GM19463 (cell line): ENCODE measurements at regions not wholly inside any gene's neighbourhood (a gene's known extent, or its start where the extent isn't known, plus 50 kb on each side); places are given as distances from the start of the nearest gene placed in this dataset.
"Not testable (repeated sequence)": the region's sequence is repeated elsewhere in the genome, so short reads cannot be mapped to it uniquely, and the experiment has no call there.

Experiments used
- ATAC-seq: cut with Tn5 transposase; IDR thresholded peaks from one replicate; pipeline ENCODE4 v1.9.1; 2021; ENCODE audit warnings: mild to moderate bottlenecking, moderate library complexity; ENCODE audit not compliant: unreplicated experiment

DNA sequence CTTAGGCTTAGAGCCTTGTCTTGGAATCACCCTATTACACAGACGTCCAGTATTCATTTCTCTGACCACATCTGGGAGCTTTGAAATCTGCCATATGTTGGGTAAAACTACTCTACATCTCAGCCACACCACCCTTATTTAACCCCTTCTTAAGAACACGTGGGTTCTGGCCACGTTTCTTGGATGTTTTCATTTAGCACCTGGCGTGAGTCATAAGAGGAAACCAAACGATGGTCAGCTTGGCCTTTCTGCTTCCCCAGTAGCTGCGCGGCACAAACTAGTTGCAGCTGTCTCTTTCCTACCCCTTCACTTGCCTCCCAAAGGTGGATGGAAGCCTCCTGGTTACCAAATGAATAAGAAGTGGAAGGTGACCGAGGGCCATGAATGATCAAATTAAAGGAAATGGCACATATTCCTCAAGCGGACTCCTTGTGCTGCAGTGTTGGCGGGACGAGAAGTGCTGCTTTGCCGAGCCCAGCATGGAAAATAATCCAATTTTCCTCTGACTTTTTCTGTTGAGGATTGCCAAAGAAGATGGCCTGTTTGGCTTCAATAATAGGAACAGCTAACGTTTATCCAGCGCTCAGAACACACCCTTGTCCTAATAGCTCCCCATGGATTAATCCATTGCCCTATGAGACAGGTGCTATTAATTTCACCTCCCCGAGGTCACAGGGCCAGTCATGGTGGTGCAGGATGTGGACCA, 154.1 kb downstream of the ZNF664 start:
- ATAC-seq = no peak

DNA sequence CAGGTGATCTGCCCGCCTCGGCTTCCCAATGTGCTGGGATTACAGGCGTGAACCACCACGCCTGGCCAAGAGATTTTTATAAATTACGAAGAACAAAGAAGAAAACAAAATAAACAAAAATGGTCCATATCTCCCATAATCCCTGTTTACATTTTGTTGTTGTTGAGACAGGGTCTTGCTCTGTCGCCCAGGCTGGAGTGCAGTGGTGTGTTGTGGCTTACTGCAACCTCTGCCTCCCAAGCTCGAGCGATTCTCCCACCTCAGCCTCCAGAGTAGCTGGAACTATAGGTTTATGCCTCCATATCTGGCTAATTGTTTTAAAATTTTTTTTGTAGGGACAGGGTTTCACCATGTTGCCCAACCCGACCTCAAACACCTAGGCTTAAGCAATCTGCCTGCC, 156.1 kb downstream of the ZNF664 start:
- no peak for ATAC-seq

DNA sequence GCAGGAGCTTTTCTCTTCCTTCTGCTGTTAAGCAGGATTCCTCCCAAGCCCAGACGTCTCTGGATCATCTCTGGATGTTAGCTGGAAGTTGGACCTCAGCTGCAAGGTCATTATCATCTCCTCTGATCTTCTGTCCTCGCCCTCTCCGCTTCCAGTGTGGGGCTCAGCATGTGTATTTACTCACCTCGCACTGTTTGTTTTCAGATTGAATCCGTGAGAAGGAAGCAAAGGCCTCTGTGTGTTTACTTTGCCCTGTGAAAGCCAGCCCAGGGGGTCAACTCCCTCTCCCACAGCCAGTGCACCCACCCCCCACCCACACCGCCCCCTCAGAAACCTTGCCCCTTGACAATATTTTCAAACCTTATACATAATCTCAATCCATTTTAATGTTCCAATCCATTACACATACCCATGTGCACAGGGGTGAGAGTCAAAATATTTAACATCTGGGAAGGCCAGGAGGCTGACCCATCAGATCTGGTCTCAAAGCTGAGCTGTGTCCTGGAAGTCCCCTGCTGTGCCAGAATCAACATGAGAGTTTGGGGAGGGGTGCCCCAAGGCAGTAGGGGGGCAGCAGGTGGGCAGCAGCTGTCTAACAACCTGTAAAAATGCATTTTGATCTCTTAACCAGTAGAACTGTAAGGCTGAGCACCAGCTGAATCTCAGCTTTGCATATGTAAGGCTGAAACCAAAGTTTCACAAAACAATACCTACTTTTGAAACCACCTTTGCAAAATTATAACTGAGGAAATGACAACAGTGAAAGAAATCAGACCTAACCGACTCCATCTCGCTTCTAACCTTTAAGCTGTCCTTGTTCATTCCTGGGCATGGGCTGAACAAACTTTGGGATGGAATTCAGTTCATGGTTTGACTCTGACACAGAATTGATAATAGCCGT, 157.9 kb downstream of the ZNF664 start:
- ATAC-seq = peak; percentile 68

DNA sequence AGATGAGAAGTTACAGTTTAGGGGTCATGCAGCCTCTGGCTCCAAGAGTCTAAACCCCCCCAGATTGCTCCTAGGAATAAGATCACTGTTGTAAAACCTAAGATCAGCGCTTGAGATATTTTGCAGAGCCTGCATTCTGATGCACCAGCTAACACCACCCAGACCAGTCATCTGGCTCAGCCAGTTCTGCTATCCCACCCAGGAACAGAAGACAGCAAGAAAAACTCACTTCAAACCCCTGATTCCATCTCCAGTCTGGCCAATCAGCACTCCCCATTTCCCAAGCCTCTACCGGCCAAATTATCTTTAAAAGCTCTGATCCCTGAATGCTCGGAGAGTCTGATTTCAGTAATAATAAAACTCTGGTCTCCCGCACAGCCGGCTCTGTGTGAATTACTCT, 158.6 kb downstream of the ZNF664 start:
- ATAC-seq = no peak

DNA sequence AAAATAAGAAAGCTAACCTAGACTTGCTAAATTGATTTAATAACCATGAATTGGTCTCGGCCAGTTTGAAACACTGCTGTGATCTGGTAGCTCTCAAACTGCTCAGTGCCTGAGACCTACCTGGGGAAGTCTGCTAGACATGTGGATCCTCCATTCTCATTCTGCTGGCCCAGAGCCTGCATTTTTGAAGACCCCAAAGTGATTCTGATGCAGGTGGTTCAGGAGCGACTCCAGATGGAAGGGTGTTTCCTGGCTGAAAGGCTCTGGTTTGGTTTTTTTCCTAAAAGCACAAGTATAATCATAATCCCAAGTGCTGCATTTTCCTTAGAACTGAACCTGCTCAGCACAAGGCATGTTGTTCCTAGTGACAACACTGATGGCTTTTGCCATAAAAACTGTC, 159.5 kb downstream of the ZNF664 start:
- ATAC-seq = no peak

DNA sequence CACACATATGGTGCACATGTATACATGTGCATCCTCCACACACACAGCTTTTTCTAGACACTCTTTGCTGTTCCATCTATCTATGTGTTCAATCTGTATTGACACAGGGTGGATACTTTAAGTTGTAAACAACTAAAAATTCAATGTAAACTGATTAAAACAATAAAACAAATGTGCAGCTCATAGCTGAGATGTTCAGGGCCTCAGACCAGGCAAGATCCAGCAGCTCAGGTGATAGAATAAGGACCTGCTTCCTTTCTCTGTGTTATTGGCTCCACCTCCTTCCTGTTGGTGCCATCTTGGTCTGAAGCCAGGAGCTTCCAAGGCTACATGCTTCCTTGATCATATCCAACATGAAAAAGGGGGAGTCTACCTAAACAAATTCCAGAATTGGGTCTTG, 158.1 kb upstream of the RFLNA start:
- no peak for ATAC-seq

DNA sequence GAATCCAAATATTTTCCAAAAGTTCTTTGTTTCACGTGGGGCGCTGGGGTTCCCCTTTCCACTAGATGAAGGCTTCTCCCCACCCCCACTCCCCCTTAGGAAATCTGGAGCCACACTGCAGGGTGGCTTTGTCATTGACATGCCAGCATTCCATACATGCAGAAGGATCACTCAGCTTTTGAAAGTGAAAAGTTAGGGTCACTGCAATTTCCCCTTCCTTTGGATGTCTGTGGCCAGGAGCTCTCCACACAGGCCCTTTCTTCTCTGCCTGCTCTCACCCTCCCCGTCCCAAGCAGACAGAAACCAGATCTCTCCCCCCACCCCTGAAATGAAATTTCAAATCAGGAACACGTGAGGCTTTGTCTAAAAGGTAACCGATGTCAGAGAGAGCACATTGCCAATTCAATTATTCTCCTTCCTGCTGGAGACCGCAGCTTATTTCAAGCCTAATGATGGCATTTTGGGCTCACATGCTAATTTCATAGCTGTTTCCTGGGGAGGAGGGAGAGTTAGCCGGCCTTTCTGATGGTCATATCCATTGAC, 153.9 kb upstream of the RFLNA start:
- no peak for ATAC-seq

DNA sequence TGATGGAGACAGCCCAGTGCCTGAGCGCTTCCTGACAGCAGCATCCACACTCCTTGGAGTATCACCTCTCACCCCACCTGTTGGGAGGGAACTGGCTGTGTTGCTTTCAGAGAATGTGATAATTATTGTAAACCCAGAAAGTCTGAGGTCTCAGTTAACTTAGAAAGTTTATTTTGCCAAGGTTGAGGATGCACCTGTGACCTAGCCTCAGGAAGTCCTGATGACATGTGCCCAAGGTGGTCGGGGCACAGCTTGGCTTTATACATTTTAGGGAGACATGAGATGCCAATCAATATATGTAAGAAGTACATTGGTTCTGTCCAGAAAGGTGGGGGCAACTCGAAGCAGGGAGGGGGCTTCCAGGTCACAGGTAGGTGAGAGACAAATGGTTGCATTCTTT, 153.3 kb upstream of the RFLNA start:
- ATAC-seq = not testable (repeated sequence)

DNA sequence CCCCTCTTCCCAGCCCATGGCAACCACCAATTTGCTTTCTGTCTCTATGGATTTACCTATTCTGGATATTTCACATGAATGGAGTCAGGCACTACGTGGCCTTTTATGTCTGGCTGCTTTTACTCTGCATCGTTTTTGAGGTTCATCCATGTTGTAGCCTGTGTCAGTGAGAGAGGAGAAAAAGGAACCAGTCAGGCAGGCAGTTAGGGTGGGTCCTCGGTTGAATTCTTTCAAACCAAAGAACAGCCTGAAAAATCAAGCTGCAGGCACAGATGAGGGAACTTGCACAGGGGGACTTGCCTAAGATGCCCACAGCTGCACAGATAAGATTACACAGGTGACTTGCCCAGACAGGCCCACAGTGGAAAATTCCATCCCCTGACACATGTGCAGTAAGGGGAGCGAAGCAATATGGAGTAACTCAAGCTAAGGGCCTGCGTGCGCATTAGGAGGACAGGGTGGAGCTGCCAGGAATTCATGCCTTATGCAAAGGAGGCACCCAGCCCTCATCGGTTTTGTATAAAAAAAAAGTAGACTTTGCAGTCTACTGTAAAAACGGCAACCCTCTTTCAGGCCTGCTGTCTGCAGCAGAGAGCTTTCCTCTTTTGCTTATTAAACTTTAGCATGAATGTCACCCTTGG, 152.4 kb upstream of the RFLNA start:
- ATAC-seq = no peak

DNA sequence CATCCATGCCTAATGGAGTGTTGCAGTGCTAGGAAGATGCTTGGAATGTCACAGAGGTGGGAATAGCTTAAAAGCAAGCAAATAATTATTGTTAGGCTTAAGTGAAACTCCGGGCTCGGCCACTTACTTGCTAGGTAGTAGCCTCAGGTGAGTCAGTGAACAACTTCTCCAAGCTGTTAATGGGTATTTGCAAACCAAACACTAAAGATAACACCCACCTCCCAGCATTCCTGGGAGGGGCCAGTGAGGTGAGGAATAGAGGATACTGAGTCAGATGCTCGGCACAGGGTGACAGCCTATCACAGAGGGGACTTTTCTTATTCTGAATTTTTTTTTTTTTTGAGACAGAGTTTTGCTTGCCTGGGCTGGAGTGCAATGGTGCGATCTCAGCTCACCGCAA, 151.2 kb upstream of the RFLNA start:
- no peak for ATAC-seq

DNA sequence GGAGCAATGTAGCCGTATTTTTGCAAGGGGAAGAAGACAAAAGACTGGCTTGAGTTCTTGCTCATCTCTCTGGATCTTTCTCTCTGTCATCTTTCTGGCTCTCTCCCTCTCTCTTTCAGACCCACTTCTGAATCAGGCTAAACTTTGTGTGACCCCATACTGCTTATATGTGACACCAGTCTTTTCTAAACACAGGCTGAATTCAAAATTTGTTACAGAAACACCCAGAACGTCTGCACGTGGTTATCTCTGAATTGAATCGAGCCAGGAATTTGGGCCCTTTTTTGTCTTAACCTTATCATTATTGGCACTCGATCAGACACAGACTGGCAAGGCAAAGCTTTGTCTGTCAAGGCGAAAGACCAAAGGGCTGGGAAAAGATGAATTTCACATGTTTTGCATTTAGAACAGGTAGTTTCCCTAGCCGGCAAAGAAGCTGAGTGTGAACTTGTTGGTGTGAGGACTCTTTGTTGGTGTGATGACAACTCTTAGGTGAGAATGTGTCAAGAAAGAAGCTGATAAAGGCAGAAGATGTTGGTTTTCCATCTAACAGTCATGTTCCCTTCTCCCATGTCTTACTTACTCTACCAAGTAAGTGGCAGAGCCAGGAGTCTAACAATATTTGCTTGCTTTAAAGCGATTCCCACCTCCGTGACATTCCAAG, 150.2 kb upstream of the RFLNA start:
- no peak for ATAC-seq

DNA sequence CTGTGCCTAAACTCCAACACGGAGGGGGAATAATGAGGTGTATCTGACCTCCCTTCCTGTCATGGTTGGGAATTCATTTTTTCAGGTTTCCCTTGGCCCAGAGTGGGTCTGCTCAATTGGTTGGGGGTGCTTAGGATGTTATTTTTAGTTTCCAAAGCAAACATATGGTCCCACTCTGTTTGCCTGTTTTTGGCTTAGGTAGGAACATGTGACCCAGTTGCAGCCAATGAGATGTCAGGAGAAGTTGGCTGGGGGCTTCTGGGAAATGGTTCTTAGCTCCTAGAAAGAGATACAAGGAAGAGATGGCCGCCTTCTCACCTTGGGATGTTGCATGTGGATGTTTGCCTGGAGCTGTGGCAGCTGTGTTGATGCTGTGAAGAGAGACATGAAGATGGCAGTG, 147.9 kb upstream of the RFLNA start:
- no peak for ATAC-seq

DNA sequence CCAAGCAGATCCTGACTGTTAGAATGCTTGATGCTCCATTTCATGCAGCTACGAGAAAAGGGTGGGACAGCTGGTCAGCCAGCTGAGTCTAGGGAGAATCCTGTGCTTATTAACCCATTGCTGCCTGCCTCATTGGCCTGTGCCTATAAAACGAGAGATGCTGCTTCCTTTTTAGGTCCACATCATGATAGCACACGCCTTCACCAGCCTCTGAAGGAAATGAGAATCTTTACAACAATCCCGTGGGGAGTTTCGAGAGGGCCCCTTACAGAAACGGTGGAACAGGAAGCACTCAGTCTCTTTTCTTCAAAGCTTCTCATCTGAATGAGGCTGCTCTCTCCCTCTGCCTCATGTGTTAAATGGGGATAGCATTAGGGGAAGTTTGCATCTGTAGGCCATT, 147.3 kb upstream of the RFLNA start:
- no peak for ATAC-seq

DNA sequence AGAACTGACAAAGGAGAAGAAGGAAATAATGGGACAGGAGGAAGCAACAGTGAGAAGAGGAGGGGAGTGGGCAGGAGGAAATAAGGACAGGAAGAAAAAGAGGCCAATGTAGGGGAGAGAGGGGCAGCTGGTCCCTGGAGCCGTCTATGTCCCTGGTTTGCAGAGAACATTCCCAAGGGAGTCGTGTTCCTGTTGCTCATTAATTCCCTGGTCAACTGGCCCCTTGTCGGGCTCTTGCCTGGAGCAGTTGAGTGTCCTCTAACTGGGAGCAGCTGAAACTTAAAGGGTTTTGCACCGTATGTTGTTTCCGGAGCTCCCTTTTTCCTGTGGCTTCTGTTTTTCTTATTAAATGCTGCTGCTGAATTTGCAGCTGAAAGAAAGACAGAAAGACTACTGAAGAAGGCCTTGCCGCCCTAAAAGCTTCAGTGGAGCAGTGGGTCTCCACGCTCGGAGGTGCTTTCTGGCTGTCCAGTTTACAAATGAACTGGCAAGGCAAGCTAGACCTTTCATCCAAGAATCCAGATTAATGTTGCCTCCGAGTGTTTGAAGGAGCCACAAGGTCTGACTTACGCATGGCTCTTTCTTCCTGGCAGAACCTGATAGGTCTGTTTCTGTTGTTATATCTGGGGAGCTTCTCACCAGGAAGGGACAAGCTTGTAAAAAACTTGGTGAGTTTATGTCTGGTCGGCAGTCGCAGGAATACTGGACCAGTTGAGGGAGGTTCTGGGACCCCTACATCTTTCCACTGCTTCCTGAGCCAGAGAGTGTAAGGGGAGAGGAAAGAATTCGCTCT, 146.2 kb upstream of the RFLNA start:
- ATAC-seq = no peak

DNA sequence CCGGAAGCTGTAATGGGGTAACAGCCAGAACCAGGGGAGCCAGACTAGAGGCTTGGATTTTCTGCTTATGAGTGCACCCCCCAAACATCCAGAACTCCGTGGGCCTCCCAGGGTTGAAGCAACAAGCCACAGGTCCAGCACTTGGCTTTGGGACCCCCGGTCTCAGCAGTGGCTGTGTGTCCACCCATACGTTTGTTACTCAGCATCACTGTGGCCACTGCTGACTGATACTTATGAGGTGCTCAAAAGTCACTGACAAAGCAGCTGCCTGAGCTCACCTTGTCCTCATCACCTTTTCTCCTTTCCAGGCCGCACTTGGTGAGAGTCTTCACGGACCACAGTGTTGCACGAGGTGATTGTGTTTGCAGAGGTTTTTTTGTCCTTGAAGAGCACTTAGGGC, 145.6 kb upstream of the RFLNA start:
- no peak for ATAC-seq

DNA sequence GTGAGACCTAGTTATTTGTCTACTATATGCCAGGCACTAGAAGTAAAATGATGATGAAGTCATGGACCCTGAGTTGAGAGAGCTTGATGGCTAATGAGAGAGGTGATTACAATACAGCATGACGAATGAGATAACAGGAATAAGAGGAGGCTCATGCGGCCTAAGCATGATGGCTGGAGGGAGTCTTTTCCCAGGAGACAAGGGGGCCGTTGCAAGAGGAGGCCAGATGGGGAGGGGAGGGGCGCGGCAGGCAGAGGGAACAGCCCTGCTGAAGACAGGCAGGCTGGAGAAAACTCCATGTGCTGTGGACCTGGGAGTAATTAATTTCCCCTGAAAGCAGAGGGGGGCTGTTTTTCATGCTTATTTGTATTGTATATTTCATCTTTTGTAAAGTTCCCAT, 144.7 kb upstream of the RFLNA start:
- no peak for ATAC-seq

DNA sequence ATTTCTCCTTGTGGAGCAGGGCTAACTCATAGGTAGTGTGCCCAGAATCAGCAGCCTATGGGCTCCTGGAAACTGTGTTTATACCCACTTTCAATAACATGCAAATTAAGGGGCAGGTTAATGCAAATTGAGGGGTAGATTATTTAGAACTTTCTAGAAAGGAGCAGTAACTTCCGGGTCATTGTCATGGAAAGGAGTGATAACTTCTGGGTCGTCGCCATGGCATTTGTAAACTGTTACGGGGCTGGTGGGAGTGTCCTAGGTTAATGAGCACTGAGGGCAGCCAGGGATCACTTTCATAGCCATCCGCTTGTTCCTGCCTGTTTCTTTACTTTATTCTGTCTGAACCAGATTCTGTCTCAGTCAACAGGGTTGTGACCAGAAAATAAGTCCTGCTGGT, 143.3 kb upstream of the RFLNA start:
- ATAC-seq = no peak

DNA sequence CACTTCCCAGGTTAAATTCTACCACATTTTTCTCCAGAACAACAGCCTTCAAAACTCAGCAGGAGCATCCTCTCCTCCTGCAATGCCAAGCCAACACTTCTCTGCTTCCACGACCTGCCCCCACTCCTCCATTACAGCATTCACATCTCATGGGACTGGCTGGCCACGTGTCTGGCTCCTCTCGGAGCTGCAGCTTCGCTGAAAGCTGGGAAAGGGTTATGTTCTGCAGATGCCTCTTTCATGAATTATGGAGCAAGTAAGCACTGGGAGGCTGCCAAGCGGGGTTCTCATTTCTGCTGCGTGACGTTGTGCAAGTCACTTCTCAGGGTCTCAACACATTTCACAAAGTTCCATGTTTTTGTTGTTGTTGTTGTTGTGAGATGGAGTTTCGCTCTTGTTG, 142.2 kb upstream of the RFLNA start:
- ATAC-seq = no peak

DNA sequence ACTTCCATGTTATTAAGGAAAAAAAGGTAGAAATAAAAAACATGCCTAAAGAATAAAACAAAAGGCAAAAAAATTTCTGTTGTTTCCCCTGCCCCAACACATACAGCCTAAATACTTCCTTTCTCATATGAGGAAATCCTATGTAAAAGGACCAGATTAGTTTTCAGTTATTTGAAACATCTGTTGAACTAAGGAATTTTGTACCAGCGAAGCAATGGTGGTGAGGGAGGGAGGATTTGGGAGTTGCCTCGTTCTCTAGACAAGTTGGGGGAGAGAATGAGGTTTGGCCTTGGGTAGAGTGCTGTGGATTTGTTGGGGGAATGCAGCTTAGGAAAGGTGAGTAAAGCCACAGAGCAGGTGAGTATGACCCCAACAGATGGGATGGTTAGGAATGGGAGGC, 141.5 kb upstream of the RFLNA start:
- no peak for ATAC-seq

DNA sequence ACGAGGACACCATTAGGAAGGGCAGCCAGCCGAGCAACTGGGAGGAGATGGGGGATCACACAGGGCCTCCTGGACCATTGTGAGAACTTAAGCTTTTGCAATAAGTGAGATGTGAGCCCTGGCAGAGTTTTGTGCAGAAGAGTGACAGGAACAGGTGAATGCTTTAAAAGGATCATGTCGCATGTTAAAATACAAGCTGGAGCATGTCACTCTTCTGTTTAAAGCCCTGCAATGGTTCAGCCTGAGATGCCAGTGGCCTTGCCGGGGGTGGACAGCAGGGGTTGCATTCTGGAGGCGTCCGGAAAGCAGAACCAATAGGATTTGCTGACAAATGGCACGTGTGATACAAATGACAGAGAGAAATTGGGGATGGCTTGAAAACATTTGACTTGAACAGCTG, 137.5 kb upstream of the RFLNA start:
- no peak for ATAC-seq
